IPS-NIHi7 (cell line): ENCODE measurements at regions not wholly inside any gene's neighbourhood (a gene's known extent, or its start where the extent isn't known, plus 50 kb on each side); places are given as distances from the start of the nearest gene placed in this dataset.

ENCODE experiments used
- DNase-seq: peaks from one replicate; pipeline ENCODE4 v3.0.0; 2012; ENCODE audit warnings: mixed read lengths; ENCODE audit errors: extremely low spot score

DNA sequence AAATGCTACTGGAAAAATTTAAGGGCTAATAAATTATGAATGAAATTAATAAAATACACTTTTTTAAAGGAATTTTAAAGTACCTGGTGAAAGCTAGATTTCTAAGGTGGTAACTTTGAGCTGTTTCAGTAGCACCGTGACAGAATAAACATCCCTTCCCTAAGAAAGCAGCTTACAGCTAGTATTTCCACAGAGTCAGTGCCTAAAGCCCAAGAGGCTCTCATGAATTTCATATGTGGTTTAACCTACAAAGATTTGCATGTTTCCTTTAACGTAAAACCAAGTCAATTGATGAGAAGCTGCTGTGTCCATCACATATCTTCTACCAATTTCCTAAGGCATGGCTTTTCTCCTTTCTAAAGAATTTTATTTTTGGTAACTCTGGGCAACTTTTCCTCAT lies 56.8 kb downstream of the IFNG start:
- no peak for DNase-seq

DNA sequence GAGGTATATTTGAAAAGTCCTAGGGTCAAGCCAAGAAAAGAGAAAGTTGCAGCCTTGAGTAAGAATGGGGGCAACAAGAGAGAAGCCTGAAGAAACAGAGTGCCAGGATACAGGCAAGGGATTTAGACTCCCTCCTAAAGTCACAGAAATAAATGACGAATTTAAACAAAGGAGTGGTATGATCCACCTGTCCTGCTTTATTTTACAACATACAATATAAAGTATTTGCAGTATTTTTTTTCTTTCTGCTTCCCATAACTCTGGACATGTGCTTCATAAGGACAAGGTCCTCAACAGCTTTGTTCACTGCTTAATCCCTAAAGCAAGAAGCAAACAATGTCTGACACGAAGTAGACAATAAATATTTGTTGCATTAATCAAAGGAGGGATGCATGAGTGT lies 57.4 kb downstream of the IFNG start:
- no peak for DNase-seq

DNA sequence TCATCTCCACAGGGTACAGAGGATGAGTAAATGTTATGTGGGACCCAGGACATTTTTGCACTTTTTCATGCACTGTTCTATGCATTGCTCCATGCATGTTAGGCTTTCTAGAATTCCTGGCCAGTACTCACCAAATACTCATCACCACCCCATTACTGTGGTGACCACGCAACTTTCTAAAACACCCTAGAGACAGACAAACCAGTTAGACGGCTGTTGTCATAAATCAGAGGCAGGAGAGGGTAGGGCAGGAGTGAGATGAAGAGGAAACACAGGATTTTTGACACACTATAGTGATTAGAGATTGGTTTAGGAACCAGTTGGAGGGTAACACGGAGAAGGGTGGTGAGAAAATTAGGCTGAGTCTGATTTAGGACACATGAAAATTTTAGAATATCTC lies 59.3 kb downstream of the IFNG start:
- no peak for DNase-seq

DNA sequence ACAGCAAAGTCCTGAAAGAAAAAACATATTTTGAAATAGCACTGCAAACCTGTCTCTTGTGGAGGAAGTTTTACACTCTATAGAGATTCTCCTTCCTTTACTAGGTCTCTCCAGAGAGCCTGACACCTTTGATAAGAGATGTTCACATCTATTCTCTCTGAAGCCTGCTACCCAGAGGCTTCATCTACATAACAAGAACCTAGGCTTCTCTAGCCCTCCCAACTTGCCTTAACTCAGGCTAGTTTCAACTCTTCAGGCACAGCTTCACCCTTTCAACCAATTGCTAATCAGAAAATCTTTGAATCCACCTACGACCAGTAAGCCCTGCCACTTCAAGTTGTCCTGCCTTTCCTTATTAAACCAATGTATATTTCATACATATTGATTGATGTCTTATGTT lies 60.6 kb downstream of the IFNG start:
- DNase-seq = no peak

DNA sequence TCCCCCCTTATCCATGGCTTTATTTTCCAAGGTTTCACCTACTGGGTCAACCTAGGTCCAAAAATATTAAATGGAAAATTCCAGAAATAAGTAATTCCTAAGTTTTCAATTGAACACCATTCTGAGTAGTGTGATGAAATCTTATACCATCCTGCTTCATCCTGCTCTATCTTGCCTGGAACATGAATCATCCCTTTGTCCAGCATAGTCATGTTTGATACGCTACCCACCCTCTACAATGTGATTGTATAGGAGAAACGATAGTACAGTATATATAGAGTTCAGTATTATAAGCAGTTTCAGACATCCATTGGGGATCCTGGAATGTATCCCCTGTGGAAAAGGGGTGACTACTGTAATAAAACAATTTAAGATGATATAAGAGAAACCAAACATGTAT lies 62.2 kb downstream of the IFNG start:
- DNase-seq = no peak

DNA sequence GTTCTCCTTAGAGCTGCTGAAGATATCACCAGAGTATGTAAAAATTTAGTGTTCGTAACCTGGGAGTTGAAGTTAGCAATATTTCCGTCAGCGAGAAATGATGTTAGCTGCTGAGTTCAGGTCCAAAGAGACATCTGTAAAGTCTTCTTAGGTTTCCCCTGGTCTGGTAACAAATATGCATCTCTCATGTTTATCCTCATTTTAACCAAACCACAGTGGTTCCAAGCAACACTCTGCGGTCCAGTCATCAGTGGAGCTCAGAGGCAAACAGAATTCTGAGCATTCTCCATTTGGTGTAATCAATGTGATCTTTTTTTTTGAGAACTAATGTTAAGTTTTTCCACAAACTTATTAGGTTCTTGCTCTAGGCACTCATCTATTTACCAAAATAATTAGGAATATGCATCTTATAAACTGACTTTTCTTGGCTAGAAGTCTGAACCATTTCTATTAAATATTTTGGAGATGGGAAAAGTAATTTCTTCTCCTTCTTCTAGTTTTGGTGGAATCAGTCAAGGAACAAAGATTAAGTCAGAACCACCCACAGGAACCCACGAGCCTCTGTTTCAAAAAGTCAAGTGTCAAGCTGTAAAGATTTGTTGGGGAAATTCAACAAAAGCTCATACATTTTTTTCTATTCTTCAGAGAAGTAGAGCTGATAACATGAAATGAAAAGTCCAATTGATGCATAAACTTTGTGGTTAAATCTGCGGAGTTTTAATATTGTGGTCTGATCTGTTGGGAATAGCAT lies 64.7 kb downstream of the IFNG start:
- no peak for DNase-seq

DNA sequence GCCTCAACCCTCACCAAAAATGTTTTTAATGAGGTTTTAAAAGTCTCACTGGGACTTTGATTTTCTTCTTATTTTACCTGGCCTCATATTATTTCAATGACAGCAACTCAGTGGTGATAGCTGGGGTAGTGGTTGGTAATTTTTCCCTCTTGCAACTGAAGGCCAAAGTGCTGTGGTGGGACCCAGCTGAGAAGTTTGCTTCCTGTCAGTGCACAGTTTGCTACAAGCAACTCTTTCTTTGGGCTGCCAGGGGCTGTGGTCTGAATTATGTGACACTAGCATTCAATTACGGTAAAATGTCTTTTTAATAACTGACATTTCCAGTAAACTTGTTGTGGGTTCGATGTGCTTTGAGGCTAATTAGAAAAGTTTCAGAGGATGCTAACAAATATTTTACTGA lies 65.3 kb downstream of the IFNG start:
- DNase-seq = no peak

DNA sequence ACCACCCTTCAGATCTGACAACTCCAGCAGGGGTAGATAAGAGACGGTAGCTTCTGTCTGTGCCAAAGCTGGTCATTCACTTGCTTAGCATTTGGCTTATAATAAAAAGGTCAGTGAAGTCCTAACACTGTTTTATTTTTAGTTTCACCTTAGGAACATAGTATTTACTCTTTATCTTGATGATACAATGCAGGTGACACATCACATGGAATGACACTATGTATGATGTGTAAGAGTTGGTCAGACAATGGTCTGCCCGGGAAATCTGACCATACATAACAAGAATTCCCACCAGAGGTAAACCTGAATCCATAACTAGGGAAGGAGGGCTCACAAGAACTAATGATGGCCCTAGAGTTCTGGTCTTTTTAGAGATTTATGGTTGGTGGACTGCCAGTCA lies 66.6 kb downstream of the IFNG start:
- no peak for DNase-seq

DNA sequence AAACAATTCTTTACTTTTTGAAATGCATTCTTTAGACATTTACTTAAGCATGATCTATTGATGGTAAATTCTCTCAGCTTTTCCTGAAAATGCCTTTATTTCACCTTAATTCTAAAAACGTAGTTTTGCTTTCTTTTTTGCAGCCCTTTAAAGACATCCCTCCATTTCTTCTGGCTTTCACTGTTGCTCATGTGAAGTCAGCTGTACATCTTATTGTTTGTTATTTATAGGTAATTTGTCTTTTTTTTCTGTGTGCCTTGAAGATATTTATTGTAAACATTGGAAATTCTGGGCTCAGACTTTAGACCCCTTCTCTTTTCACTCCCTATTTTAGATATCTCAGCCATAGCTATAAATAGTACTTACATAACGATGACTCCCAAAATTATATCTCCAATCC lies 70.4 kb downstream of the IFNG start:
- DNase-seq = no peak

DNA sequence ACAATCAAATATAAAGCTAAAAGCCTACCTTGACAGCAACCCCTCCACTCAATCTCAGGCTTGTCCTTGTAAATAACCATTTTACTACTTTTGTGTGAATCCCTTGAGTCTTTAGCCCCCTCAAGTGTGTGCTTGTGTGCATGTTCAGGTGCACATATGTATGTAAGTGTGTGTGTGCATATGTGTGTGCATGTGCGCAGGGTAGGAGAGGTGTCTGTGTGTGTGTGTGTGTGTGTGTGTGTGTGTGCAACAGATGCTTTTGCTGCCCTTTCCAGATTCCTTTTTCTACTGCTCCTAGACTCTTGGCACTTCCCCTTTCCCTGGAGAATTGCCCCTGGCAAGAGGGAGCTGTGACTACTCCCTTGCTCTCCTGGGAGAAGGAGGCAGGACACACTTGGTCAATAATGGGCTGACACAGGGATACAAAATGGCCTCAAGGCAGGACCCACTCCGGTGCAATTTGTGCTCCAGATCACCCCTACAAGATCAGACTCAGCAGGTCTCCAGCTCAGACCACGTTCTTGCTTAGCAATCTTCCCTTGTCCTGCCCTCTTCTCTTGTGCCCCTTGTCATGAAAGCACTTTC lies 73.4 kb downstream of the IFNG start:
- no peak for DNase-seq

DNA sequence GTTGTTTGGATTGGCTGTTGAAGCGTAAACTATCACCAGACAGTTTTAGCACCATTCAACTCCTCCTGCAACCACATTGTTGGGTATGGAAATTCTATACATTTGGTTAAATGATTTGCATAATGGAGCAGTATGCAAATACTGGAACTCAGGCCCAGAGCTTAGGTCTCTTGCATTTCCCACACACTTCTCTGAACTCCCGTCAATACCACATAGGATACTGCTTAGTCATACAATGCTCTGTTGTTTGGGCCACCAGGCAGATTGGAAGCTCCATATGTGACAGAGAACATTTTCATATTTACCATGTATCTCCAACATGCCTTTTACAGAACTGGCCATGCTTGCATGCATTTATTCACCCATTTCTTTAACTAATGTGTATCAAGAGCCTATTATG lies 78.0 kb downstream of the IFNG start:
- no peak for DNase-seq

DNA sequence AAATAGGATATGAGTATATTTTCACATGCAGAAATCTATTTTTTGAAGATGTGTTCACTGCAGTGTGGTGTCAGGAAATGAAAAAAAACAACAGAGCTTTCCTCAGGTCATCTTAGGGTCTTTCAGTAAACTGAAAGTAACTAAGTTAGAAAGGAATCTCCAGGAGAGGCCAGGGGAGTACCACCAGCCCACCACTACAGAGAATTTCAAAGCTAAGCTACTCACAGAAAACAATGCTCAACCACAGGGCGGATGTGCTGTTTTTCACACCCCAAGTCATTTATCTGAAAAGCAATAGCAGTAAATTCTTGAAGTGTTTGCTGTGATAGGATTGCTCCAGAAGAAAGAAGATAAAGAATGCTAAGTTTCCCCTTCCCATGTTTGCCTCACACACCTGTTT lies 79.0 kb downstream of the IFNG start:
- DNase-seq = peak; percentile 71

DNA sequence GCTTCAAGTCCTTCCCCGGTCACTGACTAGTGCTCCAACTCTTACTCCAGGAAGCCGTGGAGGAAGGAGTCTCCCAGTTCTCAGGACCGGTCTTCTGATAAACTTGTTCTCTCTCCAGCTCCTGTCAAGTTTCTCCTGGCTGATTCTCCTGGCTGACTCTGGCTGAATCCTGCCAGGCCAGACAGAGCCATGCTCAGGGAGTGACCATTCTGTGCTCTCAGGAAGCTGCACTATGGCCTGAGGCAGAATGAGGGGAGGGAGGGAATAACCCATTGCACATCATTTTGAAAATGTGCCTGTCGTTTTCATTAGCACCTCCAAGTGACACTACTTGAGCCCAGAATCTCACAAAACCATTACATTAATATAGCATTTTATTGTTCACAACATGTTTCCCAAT lies 80.8 kb downstream of the IFNG start:
- DNase-seq = no peak

DNA sequence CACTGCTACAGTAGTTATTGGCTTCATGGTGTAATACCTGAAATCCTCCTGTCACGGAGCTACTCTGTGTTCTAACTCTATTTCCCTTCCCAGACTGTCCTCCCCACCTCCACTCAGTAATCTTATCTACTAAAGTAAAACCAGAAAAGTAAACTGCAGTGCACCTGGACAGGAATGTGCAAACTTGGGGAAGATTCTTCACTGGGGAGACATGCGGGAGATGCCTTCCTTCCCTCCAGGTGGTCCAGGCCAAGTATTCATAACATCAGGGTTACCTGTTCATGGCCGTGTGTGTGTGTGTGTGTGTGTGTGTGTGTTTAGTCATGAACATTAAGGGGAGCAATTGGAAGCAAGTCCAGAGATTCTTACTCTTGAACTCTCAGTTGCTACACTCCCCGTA lies 84.1 kb downstream of the IFNG start:
- no peak for DNase-seq

DNA sequence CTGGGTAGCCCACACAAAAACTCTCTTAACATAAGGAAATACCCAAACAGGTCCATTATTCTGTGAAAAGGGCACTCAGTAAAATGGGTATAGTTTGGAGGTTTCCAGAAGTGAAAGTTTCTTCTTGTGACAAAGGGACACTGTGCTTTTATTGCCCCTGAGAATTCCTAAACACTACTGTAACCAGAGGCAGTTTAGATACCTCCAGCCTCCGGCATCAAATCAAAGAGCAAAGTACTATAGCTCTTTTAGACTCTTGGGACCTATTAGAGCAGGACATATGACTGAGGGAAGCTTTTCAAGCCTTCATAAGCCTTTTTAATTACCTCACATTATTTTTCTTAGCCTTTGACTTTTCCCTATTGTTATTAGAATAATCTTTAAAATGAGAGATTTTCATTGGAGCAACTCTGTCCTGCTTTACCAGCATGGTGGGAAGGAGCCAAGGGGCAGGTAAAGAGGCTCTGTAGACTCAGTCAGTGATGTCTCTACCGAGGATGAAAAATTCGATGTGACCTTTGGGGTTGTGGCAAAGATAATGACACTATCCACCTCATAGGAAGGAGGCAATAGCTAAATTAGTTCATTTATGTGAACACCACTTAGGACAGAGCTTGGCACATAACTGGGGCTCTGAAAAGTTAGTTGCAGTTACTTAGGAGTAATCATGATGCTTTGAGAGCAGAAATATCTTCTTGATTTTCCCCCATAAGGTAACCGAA lies 85.1 kb downstream of the IFNG start:
- DNase-seq = no peak

DNA sequence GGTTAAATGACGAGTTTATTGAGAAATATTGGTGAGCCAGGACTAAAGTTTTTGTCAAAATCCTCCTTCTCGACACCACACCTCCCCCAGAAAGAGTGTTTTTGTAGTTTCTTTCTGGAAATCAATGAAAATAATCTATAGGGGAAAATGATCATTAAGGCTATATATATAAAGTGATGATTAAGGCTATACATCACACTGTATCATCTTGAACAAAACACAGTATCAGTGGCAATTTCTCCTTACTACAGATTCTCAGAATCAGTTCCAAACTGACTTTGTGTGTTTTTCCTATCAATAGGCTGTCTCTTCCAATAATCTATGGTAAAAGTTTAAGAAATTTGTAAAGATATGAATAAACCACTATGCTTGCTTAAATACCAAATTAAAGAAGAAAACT lies 81.7 kb downstream of the IFNG-AS1 start:
- no peak for DNase-seq
